ENCODE measurements at regions not wholly inside any gene's neighbourhood (a gene's known extent, or its start where the extent isn't known, plus 50 kb on each side); places are given as distances from the start of the nearest gene placed in this dataset.

GRCh38 chr9:108083796-108084352 is 594.3 kb upstream of the KLF4 start:
- no peak for DNase-seq (ENCODE audit: low read depth in 2 of 3, low spot score in 1 of 3)

GRCh38 chr9:108083160-108083750 is 593.7 kb upstream of the KLF4 start:
- no peak for DNase-seq (ENCODE audit: low read depth in 2 of 3, low spot score in 1 of 3)

GRCh38 chr9:108081112-108081511 is 591.5 kb upstream of the KLF4 start:
- no peak for DNase-seq (ENCODE audit: low read depth in 2 of 3, low spot score in 1 of 3)

GRCh38 chr9:108080285-108080684 is 590.7 kb upstream of the KLF4 start:
- no peak for DNase-seq (ENCODE audit: low read depth in 2 of 3, low spot score in 1 of 3)

GRCh38 chr9:108078811-108079210 is 589.2 kb upstream of the KLF4 start:
- no peak for DNase-seq (ENCODE audit: low read depth in 2 of 3, low spot score in 1 of 3)

- DNase-seq (ENCODE audit: low read depth in 2 of 3, low spot score in 1 of 3): no peak
Measured at GRCh38 chr9:108078375-108078774, 588.8 kb upstream of the KLF4 start.

- no peak for DNase-seq (ENCODE audit: low read depth in 2 of 3, low spot score in 1 of 3)
Measured at GRCh38 chr9:108077556-108077955, 588.0 kb upstream of the KLF4 start.

- no peak for DNase-seq (ENCODE audit: low read depth in 2 of 3, low spot score in 1 of 3)
Measured at GRCh38 chr9:108074900-108075299, 585.3 kb upstream of the KLF4 start.

- DNase-seq (ENCODE audit: low read depth in 2 of 3, low spot score in 1 of 3): no peak
Measured at GRCh38 chr9:108073823-108074222, 584.3 kb upstream of the KLF4 start.

- no peak for DNase-seq (ENCODE audit: low read depth in 2 of 3, low spot score in 1 of 3)
Measured at GRCh38 chr9:108072740-108073139, 583.2 kb upstream of the KLF4 start.

- no peak for DNase-seq (ENCODE audit: low read depth in 2 of 3, low spot score in 1 of 3)
Measured at GRCh38 chr9:108070861-108071260, 581.3 kb upstream of the KLF4 start.

GRCh38 chr9:108069991-108070390 is 580.4 kb upstream of the KLF4 start:
- no peak for DNase-seq (ENCODE audit: low read depth in 2 of 3, low spot score in 1 of 3)

- DNase-seq (ENCODE audit: low read depth in 2 of 3, low spot score in 1 of 3): no peak
Measured at GRCh38 chr9:108062680-108063079, 573.1 kb upstream of the KLF4 start.

GRCh38 chr9:108060175-108060574 is 570.6 kb upstream of the KLF4 start:
- DNase-seq (ENCODE audit: low read depth in 2 of 3, low spot score in 1 of 3): no peak

- DNase-seq (ENCODE audit: low read depth in 2 of 3, low spot score in 1 of 3): no peak
Measured at GRCh38 chr9:108058135-108058814, 568.7 kb upstream of the KLF4 start.

- DNase-seq (ENCODE audit: low read depth in 2 of 3, low spot score in 1 of 3): no peak
Measured at GRCh38 chr9:108057421-108058134, 568.0 kb upstream of the KLF4 start.

- DNase-seq (ENCODE audit: low read depth in 2 of 3, low spot score in 1 of 3): no peak
Measured at GRCh38 chr9:108056805-108057386, 567.3 kb upstream of the KLF4 start.

GRCh38 chr9:108056084-108056804 is 566.7 kb upstream of the KLF4 start:
- no peak for DNase-seq (ENCODE audit: low read depth in 2 of 3, low spot score in 1 of 3)

- no peak for DNase-seq (ENCODE audit: low read depth in 2 of 3, low spot score in 1 of 3)
Measured at GRCh38 chr9:108054131-108054630, 564.6 kb upstream of the KLF4 start.

GRCh38 chr9:108053555-108054061 is 564.0 kb upstream of the KLF4 start:
- DNase-seq (ENCODE audit: low read depth in 2 of 3, low spot score in 1 of 3): no peak

Measured in stimulated activated CD4-positive, alpha-beta T cell treated with anti-CD3 and anti-CD28 coated beads, Interleukin-12 subunit alpha, Interleukin-12 subunit beta, amount 100 ng/mL, for 48 hours (primary cell).